CD4-positive, alpha-beta T cell treated with Interferon gamma for 1 hour (primary cell): ENCODE measurements at regions not wholly inside any gene's neighbourhood (a gene's known extent, or its start where the extent isn't known, plus 50 kb on each side); places are given as distances from the start of the nearest gene placed in this dataset.

Source experiments
- DNase-seq: peaks from one replicate; pipeline ENCODE4 v3.0.0-alpha.2; 2020

DNA sequence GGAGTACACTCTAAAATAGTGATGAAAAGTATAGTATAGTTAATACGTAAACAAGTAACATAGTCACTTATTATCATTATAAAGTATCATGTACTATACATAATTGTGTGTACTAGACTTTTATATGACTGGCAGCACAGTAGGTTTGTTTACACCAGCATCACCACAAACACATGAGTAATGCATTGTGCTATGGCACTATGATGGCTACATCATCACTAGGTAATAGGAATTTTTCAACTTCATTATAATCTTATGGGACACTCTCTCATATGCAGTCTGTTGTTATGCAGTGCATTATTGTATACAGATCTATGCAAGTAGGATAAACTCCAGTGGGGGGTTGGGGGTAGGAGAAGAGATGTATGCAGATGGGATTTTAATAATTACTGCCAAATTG lies 52.7 kb upstream of the ELL2 start:
- DNase-seq, result no peak

DNA sequence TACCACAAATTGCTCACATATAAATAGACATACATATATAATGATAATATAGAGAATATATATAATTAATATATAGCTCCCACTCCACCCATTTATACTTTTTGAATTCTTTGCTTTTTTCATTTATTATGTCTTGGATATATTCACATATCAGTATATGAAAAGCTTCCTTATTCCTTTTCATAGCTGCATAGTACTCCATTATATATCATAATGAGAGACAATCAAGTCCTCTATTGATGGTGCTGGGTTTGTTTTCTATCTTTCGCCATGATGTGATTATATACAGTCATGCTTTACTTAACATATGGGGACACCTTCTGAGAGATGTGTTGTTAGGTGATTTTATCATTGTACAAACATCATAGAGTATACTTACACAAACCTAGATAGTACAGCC lies 51.6 kb upstream of the ELL2 start:
- no peak for DNase-seq

DNA sequence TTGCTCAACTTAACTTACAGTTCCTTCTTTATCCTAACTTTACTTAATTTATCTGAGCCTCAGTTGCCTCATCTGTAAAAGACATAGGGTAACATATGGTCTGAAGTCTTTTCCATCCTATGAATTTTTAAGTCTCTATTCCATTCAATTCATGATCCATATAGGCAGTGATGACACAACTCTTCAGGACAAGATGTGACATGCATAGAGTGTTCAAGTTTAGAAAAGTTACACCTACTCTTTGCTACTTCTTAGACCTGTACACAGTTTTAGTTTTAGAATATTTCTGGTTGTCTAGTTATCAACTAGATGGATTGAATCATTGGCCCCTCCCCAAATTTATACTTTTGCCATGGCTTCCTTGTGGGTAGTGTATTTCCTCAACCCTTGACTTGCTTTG lies 50.7 kb upstream of the ELL2 start:
- no peak for DNase-seq
